ENCODE measurements at regions not wholly inside any gene's neighbourhood (a gene's known extent, or its start where the extent isn't known, plus 50 kb on each side); places are given as distances from the start of the nearest gene placed in this dataset.
"Not testable (repeated sequence)": the region's sequence is repeated elsewhere in the genome, so short reads cannot be mapped to it uniquely, and the experiment has no call there.

- ATAC-seq, result no peak
These were observed 57.9 kb upstream of the ABHD2 start for GRCh38 chr15:89030311-89030710.

DNA sequence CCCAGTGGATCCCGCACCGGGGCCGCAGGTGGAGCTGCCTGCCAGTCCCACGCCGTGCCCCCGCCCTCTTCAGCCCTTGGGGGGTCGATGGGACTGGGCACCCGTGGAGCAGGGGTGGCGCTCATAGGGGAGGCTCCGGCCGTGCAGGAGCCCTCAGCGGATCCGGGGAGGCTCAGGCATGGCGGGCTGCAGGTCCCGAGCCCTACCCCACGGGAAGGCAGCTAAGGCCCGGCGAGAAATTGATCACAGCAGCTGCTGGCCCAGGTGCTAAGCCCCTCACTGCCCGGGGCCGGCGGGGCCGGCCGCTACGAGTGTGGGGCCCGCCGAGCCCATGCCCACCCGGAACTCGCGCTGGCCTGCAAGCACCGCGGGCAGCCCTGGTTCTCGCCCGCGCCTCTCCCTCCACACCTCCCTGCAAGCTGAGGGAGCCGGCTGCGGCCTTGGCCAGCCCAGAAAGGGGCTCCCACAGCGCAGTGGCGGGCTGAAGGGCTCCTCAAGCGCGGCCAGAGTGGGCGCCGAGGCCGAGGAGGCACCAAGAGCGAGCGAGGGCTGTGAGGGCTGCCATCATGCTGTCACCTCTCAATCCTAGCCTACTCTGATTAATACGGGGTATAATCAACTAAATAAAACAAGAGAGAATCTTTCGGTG, 56.5 kb upstream of the ABHD2 start:
- ATAC-seq, result not testable (repeated sequence)

- ATAC-seq, result no peak
These were observed 54.0 kb upstream of the ABHD2 start for GRCh38 chr15:89034305-89034704.

DNA sequence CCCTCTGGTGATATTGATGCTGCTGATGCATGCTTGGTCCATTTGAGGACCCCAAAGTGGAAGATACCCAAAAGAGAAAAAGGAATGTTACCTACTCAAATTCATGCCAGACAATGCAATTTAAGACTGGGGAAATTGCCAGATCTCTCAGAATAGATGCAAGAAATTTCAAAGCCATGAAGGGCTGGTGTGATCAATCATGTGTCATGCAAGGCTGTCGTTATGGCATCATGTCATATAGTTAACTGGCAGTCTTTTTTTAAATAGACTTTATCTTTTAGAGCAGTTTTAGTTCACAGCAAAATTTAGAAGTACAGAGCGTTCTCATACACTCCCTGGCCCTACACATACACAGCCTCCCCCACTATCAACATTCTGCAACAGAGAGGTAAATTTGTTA, 53.1 kb upstream of the ABHD2 start:
- no peak for ATAC-seq

- no peak for ATAC-seq
These were observed 52.6 kb upstream of the ABHD2 start for GRCh38 chr15:89035658-89036057.

- no peak for ATAC-seq
These were observed 50.1 kb upstream of the ABHD2 start for GRCh38 chr15:89038146-89038545.

All from activated CD4-positive, CD25-positive, alpha-beta regulatory T cell treated with anti-CD3 and anti-CD28 coated beads, Interleukin-2, amount 50 U/mL, for 24 hours (primary cell).